ENCODE measurements at regions not wholly inside any gene's neighbourhood (a gene's known extent, or its start where the extent isn't known, plus 50 kb on each side); places are given as distances from the start of the nearest gene placed in this dataset.

GRCh38 chr2:176679061-176679669 is 409.9 kb downstream of the MTX2 start:
- DNase-seq (ENCODE audit: low read depth in 2 of 2): no peak

GRCh38 chr2:176680916-176681516 is 411.8 kb downstream of the MTX2 start:
- no peak for DNase-seq (ENCODE audit: low read depth in 2 of 2)

- DNase-seq (ENCODE audit: low read depth in 2 of 2): no peak
These were observed 412.4 kb downstream of the MTX2 start for GRCh38 chr2:176681584-176682115.

DNA sequence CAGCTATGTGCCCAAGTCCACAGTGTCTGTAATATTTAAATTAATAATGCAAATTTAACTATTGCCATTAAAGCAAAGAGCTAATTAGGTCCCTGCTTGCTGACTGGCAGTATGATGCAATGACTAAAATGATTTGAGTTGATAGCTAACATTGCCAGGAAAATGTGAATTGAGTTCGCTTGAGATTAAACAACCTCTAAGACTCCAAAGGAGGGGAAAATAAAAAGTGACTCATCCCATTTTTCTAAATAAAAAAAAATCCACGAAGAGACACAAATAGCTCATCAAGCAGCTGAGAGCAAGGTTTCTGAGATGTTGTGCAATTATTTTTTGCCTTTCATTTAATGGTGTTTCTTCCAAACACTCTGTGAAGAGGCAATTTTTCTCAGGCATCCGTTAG is 413.0 kb downstream of the MTX2 start:
- DNase-seq (ENCODE audit: low read depth in 2 of 2): no peak

DNA sequence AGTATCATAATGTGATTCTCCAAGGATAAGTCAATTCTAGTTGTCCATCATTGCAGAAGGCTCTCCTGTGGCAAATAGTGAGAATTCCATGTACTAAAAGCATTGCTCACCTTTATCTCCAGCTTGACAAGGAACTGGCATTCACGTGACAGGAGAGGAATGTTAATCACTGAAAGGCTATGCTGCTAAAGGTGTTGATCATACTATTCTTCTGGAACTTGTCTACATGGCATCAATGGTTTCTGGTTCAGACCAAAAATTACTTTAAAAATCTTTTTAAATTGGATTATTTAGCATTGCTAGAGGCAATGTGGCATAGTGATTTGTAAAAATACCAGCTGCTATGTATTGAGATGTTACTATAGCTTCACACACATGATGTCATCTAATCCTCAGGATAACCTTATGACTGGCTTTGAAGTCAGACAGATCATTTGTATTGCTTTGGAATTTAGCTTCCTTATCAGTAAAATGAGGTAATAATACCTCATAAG is 414.4 kb downstream of the MTX2 start:
- no peak for DNase-seq (ENCODE audit: low read depth in 2 of 2)

- no peak for DNase-seq (ENCODE audit: low read depth in 2 of 2)
These were observed 416.7 kb downstream of the MTX2 start for GRCh38 chr2:176685908-176686307.

DNA sequence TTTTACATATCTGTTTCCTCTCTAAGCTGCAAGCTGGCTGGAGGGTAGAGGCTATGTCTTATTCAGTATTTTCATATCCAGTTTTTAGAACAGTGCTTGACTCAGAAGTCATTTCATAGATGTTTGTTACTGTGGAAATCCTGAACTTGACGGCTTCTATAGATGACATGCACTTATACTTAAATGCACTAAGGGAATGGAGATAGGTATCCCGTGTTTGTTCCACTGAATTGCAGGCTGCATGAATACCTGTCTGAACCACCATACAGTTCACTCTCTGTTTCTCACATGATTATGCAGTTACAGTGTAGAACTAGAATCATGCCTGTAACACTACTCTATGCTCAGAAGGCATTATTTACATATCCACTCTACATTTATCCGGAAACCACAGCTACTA is 417.1 kb downstream of the MTX2 start:
- no peak for DNase-seq (ENCODE audit: low read depth in 2 of 2)

DNA sequence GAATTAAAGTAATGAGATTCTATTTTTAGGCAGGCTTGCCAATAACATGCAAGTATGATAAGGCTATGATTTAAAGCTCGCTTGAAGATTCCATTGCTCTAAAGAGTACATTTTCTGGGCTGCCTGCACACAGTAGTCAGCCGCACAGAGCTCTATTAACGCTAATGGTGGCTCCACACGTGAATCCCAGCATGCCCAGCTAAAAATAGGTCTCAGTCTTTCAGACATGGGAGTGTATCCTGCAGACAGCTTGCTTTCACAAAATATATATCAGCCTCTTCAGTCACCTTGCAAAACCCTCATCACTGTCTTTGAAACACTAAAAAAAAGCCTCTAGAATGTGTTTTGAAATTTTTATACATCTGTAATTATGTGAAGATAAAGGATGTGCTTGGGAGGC is 418.1 kb downstream of the MTX2 start:
- no peak for DNase-seq (ENCODE audit: low read depth in 2 of 2)

DNA sequence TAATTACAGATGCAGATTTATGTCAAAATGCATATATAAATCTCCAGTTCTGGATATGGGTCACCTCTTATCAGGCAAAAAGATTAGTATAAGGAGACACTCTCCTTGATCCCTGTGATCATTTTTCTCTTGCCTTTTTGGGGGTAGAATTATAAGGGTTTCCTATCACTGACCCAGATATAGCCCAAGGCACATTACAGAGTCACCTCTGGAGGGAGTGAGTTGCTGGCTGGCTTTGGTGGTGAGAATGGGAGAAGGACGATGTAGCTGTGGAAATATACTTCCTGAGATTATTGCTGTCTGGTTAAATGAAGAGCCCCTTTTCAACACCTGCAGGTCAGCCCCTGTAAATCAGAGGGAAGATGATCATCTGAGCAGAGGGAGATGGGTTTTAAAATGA is 418.7 kb downstream of the MTX2 start:
- no peak for DNase-seq (ENCODE audit: low read depth in 2 of 2)

DNA sequence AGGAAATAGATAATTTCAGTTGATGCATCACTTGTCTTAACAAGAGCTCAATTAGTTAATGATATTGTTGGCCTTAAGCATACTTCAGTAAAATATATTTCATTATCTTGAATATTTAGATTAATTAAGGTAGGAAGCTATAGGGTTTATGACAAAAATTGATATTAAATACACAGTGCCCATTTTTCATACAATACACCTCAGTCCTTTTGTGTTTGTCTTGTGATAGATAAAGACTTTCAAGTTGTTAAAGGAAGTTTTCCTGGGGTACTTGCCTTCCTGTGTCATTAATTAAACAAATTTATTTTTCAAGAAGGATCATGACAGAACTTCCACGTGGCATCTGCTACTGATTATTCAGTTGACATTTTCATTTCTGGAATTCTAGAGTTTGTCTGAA is 420.5 kb downstream of the MTX2 start:
- no peak for DNase-seq (ENCODE audit: low read depth in 2 of 2)

- DNase-seq (ENCODE audit: low read depth in 2 of 2): no peak
These were observed 422.2 kb downstream of the MTX2 start for GRCh38 chr2:176691471-176691870.

DNA sequence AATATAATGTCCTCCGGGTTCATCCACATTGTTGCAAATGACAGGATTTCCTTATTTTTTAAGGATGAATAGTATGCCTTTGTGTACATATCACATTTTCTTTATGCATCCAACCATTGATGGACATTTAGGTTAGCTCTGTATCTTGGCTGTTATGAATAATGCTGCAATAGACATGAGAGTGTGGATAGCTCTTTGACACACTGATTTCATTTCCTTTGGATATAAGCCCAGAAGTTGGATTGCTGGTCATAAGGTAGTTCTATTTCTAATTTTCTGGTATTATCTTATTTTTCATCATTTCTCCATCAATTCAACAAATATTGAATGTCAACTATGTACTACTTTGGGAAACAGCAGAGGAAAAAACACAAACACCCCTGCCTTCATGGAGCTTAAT is 423.3 kb downstream of the MTX2 start:
- DNase-seq (ENCODE audit: low read depth in 2 of 2): no peak

DNA sequence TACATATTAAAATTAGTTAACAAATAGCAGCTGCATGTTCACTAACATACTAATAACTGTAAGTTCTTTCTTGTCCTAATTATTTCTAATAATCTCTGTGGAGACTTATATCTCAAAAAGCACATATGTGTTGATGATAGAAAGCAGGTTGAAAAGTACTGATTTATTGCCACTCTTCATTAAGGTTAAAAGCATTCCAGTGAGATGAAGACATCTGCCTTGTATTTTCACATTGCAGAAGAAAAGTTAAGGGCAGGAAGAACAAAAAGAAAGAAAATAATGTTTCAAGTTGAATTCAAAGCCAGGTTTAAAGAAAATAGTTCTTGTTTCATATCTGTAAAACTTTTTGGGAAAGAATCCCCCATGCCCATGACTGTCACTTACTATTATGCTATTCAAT is 429.9 kb downstream of the MTX2 start:
- DNase-seq (ENCODE audit: low read depth in 2 of 2): no peak

DNA sequence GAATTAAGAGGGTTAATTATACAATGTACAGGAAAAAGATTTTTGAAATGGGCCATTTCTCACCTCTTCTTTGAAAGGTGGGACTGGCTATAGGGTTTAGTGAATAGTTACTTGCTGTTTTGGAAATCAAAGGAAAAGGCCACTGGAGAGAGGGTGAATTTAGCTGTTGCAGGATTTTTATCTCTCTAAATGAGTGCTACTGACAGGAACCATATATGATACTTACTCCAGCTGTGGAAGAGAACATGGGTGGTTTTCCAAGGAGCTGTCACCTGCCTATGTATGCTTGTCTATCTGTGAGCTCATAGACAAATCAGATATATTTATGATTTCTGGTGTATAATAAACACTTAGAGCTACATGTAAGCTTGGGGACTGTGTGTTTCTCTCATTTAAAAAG is 430.4 kb downstream of the MTX2 start:
- no peak for DNase-seq (ENCODE audit: low read depth in 2 of 2)

GRCh38 chr2:176702131-176702530 is 432.9 kb downstream of the MTX2 start:
- no peak for DNase-seq (ENCODE audit: low read depth in 2 of 2)

GRCh38 chr2:176704282-176704858 is 435.1 kb downstream of the MTX2 start:
- no peak for DNase-seq (ENCODE audit: low read depth in 2 of 2)

DNA sequence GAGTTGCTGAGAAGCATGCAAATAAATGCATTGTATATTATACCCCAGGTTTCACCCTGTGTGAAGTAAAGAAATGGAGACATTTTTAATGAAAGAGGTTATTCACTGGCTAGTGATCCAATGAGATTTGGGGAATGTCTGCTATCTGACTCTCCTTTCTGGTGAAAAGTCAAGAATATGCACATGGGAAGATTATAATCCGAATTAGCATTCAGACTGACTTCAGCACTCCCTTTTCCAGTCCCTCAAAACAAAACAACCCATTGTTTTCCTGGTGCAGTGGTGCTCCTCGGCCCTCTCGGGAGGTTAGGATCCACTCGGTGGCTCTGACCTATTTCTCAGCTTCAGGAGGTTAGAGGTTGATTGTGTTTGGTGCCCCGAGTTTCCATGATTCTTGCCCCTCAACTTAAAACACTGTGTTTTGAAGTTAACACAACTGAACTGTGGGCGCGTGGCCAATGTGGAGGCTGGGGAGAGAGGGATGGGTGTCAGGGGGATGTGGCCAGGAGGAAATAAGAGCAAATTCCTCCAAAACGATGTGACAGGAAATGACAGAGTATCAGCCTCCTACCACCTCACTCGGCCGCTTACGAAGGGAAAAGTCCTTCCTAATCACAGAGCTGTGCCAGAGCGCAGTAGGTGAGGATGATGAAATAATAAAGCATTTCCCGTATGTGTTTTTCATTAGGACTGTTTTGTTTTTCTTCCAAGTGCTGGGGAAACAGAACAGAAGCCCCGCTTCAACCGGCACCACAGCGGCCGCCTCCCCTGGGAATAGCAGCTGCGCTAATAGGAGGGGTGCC is 440.1 kb downstream of the MTX2 start:
- DNase-seq (ENCODE audit: low read depth in 2 of 2): no peak

- no peak for DNase-seq (ENCODE audit: low read depth in 2 of 2)
These were observed 440.7 kb downstream of the MTX2 start for GRCh38 chr2:176709991-176710390.

- DNase-seq (ENCODE audit: low read depth in 2 of 2): no peak
These were observed 441.5 kb downstream of the MTX2 start for GRCh38 chr2:176710657-176711186.

- DNase-seq (ENCODE audit: low read depth in 2 of 2): no peak
These were observed 456.8 kb downstream of the MTX2 start for GRCh38 chr2:176725873-176726645.

GRCh38 chr2:176727696-176728095 is 458.5 kb downstream of the MTX2 start:
- no peak for DNase-seq (ENCODE audit: low read depth in 2 of 2)
